Lower leg skin (tissue), 4 donors: ENCODE measurements at regions not wholly inside any gene's neighbourhood (a gene's known extent, or its start where the extent isn't known, plus 50 kb on each side); places are given as distances from the start of the nearest gene placed in this dataset.

ENCODE experiments used
- DNase-seq, 2 donors: peaks; one replicate each; pipeline ENCODE4 v3.0.0-alpha.2; 2019; ENCODE audit warnings: low spot score in 2 of 2
- H3K4me3 ChIP-seq: fragments of 200-600 bp; sonication (generic); 2 replicates; pipeline ENCODE4 v1.5.1; 2017; ENCODE audit warnings: mild to moderate bottlenecking, low read depth; ENCODE audit not compliant: poor library complexity, severe bottlenecking
- CTCF ChIP-seq, 3 donors: fragments of 450-650 bp; IDR thresholded peaks; one replicate each; pipeline ENCODE4 v1.5.1; 2016; ENCODE audit warnings: antibody characterized with exemption in 3 of 3, mild to moderate bottlenecking in 3 of 3, moderate library complexity in 2 of 3
- POLR2A ChIP-seq, 2 donors: fragments of 450-650 bp; IDR thresholded peaks; one replicate each; pipeline ENCODE4 v1.6.1; 2016 to 2017; ENCODE audit warnings: antibody characterized with exemption in 2 of 2, mild to moderate bottlenecking in 1 of 2, moderate library complexity in 1 of 2
- WGBS, 2 donors: methylation state at CpG; one replicate each; pipeline ENCODE4 v1.1.5; 2018; 5-methylcytosine and 5-hydroxymethylcytosine counted together
- intact Hi-C: fragments of 100-400 bp; cut with DNase I; formaldehyde crosslinking; loops from one replicate; pipeline ENCODE4 v1.15.0; 2023; ENCODE audit warnings: low total_unique reads

GRCh38 chr11:15418921-15419320 is 304.2 kb downstream of the INSC start:
- WGBS, 2 donors: 61 to 68% methylated on average over 3 of the region's 3 CpGs
- no peak for DNase-seq
- TF ChIP-seq CTCF (IDR thresholded peaks at IDR 0.05): no peak
- TF ChIP-seq POLR2A (IDR thresholded peaks at IDR 0.05): no peak
- intact Hi-C loops: no loop called here
- H3K4me3 ChIP-seq: no peak overlapping the region

- 86 to 97% methylated on average over 1 of the region's 1 CpG for WGBS, 2 donors
- H3K4me3 ChIP-seq: no peak overlapping the region
- DNase-seq: no peak
- no peak for TF ChIP-seq POLR2A (IDR thresholded peaks at IDR 0.05)
- intact Hi-C loops: no loop called here
Observed at GRCh38 chr11:15419696-15420095, 305.0 kb downstream of the INSC start.

DNA sequence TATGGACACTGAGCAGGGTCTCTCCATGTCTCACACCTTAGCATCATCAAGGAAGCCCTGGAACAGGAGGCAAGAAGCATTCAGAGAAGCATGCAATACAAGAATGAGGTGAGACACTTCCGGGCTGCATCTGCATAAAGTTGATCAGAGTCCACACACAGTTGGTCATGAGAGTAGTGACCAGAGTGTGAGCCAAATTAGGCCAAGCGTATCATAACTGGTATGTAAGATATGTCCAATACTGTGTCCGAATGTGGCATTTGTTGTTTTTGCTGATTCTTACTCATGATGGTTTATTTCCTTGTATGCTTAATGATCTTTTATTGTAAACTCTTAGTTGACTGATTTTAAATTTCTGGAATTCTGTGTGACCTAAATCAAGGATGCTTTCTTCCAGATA is 315.7 kb downstream of the INSC start:
- H3K4me3 ChIP-seq: no peak overlapping the region
- DNase-seq: no peak
- no peak for TF ChIP-seq CTCF (IDR thresholded peaks at IDR 0.05)
- TF ChIP-seq POLR2A (IDR thresholded peaks at IDR 0.05): no peak
- intact Hi-C loops: no loop called here
- 95 to 99% methylated on average over 3 of the region's 3 CpGs for WGBS, 2 donors

- intact Hi-C loops: no loop called here
- WGBS, 2 donors: 22 to 33% methylated on average over 3 of the region's 3 CpGs
- no peak for TF ChIP-seq POLR2A (IDR thresholded peaks at IDR 0.05)
- no peak for TF ChIP-seq CTCF (IDR thresholded peaks at IDR 0.05)
- DNase-seq: no peak
- no peak overlapping the region for H3K4me3 ChIP-seq
Observed at GRCh38 chr11:15434529-15434928, 319.8 kb downstream of the INSC start.

- 89% methylated on average over 4 of the region's 4 CpGs for WGBS, 2 donors
- intact Hi-C loops: no loop called here
Observed at GRCh38 chr11:15446315-15446714, 331.6 kb downstream of the INSC start.

GRCh38 chr11:15446929-15447328 is 332.2 kb downstream of the INSC start:
- no peak overlapping the region for H3K4me3 ChIP-seq
- intact Hi-C loops: no loop called here
- TF ChIP-seq POLR2A (IDR thresholded peaks at IDR 0.05): no peak
- TF ChIP-seq CTCF (IDR thresholded peaks at IDR 0.05): no peak
- 79 to 81% methylated on average over 3 of the region's 3 CpGs for WGBS, 2 donors
- DNase-seq: no peak

More at GRCh38 chr11:15446315-15446714, 331.6 kb downstream of the INSC start:
- no peak for DNase-seq
- no peak for TF ChIP-seq CTCF (IDR thresholded peaks at IDR 0.05)
- no peak for TF ChIP-seq POLR2A (IDR thresholded peaks at IDR 0.05)
- H3K4me3 ChIP-seq: no peak overlapping the region
